D721Med (cell line): ENCODE measurements at regions not wholly inside any gene's neighbourhood (a gene's known extent, or its start where the extent isn't known, plus 50 kb on each side); places are given as distances from the start of the nearest gene placed in this dataset.

Source experiments
- DNase-seq: peaks from one replicate; pipeline ENCODE4 v3.0.0; 2011; ENCODE audit warnings: low spot score; ENCODE audit not compliant: insufficient read length
- FAIRE-seq: peaks from 2 replicates; lab custom pipeline; 2011; peaks lifted over from hg19 to GRCh38; lab: Jason Lieb, UNC
- CTCF ChIP-seq: IDR thresholded peaks from 2 replicates; pipeline ENCODE4 v1.5.1; 2012; ENCODE audit warnings: mild to moderate bottlenecking, control low read depth; ENCODE audit not compliant: insufficient read depth; ENCODE audit errors: missing control alignments

GRCh38 chr12:73769337-73769736 lies 768.3 kb upstream of the ATXN7L3B start:
- TF ChIP-seq CTCF, result no peak
- FAIRE-seq, result no peak
- no peak for DNase-seq

GRCh38 chr12:73798523-73798922 lies 739.1 kb upstream of the ATXN7L3B start:
- TF ChIP-seq CTCF, result no peak
- DNase-seq, result no peak
- no peak for FAIRE-seq

- no peak for FAIRE-seq
- no peak for TF ChIP-seq CTCF
Measured at GRCh38 chr12:73815072-73815645, 722.5 kb upstream of the ATXN7L3B start.

GRCh38 chr12:73817161-73817560 lies 720.5 kb upstream of the ATXN7L3B start:
- DNase-seq (no peak), FAIRE-seq (no peak)
- no peak for TF ChIP-seq CTCF

More at GRCh38 chr12:73815072-73815645, 722.5 kb upstream of the ATXN7L3B start:
- DNase-seq, result no peak

GRCh38 chr12:73833746-73834145 lies 703.9 kb upstream of the ATXN7L3B start:
- DNase-seq, result no peak
- no peak for TF ChIP-seq CTCF
- FAIRE-seq, result peak; percentile 11

GRCh38 chr12:73841963-73842362 lies 695.7 kb upstream of the ATXN7L3B start:
- DNase-seq, result no peak
- TF ChIP-seq CTCF, result no peak
- FAIRE-seq, result no peak

GRCh38 chr12:73863546-73863945 lies 674.1 kb upstream of the ATXN7L3B start:
- DNase-seq, result no peak

More at GRCh38 chr12:73863546-73863945, 674.1 kb upstream of the ATXN7L3B start:
- TF ChIP-seq CTCF, result no peak
- no peak for FAIRE-seq
